ENCODE measurements at regions not wholly inside any gene's neighbourhood (a gene's known extent, or its start where the extent isn't known, plus 50 kb on each side); places are given as distances from the start of the nearest gene placed in this dataset.

- Histone ChIP-seq H3K4me3 (ENCODE audit: control extremely low read depth in 1 of 5, extremely low read depth in 1 of 5, insufficient read depth in 1 of 5, low read depth in 2 of 5, low read length in 4 of 5) (peak overlapping the region in 1 of 5 experiments; percentile 25), H2AFZ (ENCODE audit: insufficient read depth, low read depth, low read length, poor library complexity, severe bottlenecking) (peak overlapping the region; percentile 44), H3K9ac (ENCODE audit: low read length) (peak overlapping the region; percentile 10), H3K79me2 (ENCODE audit: control insufficient read depth, insufficient read depth, low read length) (no peaks in the 10 kb centered on the region), H3K36me3 (replicated peaks in 1 of 2; ENCODE audit: control extremely low read depth in 1 of 2, control insufficient read depth in 1 of 2, extremely low read depth in 1 of 2, insufficient read depth in 2 of 2, low read length in 1 of 2) (no peaks in the 10 kb centered on the region), H3K4me1 (ENCODE audit: control insufficient read depth in 2 of 2, insufficient read depth in 2 of 2, low read length in 2 of 2) (peaks cover 31 to 38% of the 10 kb centered on the region in 2 donors), H3K4me2 (replicated peaks; ENCODE audit: low read depth, low read length, poor library complexity, severe bottlenecking) (peak overlapping the region; percentile 62), H4K20me1 (ENCODE audit: control insufficient read depth, insufficient read depth, low read length, poor library complexity, severe bottlenecking) (no peaks in the 10 kb centered on the region), H3K27me3 (replicated peaks in 1 of 4; ENCODE audit: control extremely low read depth in 1 of 4, control insufficient read depth in 3 of 4, insufficient read depth in 4 of 4, low read length in 3 of 4) (no peaks in the 10 kb centered on the region), H3K27ac (ENCODE audit: low read length in 2 of 2) (no peak overlapping the region), H3K9me3 (ENCODE audit: control extremely low read depth in 1 of 3, control insufficient read depth in 2 of 3, insufficient read depth in 1 of 3, low read length in 2 of 3) (peaks cover 0 to 4% (median 0%) of the 10 kb centered on the region in 3 donors)
- Mint-ChIP-seq H3K4me1 (peaks cover 28% of the 10 kb centered on the region), H3K4me3 (peak overlapping the region; percentile 50), H3K27ac (peak overlapping the region; percentile 77), H3K9me3 (ENCODE audit: insufficient read depth) (no peaks in the 10 kb centered on the region), H3K27me3 (peaks cover 9% of the 10 kb centered on the region)
- ChIA-PET POLR2A (no interaction called here), CTCF (no interaction called here)
- intact Hi-C loops (cut with micrococcal nuclease), result no loop called here
- ATAC-seq (ENCODE audit: low read depth), result peak; percentile 62
- DNase-seq, result peak; percentile 53
- TF ChIP-seq, protein P1, sequence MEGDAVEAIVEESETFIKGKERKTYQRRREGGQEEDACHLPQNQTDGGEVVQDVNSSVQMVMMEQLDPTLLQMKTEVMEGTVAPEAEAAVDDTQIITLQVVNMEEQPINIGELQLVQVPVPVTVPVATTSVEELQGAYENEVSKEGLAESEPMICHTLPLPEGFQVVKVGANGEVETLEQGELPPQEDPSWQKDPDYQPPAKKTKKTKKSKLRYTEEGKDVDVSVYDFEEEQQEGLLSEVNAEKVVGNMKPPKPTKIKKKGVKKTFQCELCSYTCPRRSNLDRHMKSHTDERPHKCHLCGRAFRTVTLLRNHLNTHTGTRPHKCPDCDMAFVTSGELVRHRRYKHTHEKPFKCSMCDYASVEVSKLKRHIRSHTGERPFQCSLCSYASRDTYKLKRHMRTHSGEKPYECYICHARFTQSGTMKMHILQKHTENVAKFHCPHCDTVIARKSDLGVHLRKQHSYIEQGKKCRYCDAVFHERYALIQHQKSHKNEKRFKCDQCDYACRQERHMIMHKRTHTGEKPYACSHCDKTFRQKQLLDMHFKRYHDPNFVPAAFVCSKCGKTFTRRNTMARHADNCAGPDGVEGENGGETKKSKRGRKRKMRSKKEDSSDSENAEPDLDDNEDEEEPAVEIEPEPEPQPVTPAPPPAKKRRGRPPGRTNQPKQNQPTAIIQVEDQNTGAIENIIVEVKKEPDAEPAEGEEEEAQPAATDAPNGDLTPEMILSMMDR (IDR thresholded peaks at IDR 0.05), result no peak
- TF ChIP-seq EZH2 (IDR thresholded peaks at IDR 0.05; ENCODE audit: borderline replicate concordance, insufficient read depth, low read depth, low read length, poor library complexity, severe bottlenecking), result no peak
- WGBS (ENCODE audit: insufficient coverage), result 3% methylated on average over 4 of the region's 10 CpGs
These were observed 239.8 kb downstream of the HAUS1 start for GRCh38 chr18:46343931-46344372.

DNA sequence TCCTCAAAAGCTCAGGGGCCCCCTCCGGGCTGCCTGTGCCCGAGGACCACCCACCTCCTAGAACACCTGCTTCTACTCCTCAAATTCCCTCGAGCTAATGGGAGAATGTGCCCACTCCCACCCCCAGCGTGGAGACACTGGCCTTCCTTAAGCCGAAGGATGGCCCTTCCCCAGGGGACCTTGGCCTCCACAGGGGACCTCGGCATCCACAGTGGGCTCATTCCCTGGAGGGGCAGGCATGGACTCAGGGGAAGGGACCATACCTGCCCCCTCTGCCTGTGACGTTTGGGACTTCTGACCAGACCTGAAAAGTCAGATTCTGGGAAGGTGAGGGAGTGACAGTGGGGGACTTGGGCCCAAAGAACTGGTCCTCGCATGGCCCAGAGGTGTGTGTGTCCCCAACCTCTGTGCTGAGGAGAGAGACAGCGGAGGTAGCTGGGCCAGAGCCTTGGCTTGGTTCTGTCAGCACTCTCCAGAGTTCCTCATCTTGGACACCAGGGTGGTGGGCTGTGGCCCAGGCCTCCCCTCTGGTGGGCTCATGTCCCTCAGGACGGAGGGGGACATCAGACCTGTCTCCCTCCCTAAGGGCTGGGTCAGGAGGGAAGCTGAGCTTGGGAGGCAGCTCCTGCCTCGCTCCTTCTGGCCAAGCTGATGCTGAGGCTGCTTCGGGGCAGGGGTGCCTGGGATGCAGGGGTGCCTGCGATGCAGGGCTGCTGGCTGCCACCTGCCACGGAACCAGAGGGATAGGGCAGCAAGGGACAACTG is 240.4 kb downstream of the HAUS1 start:
- Histone ChIP-seq H4K20me1 (ENCODE audit: control insufficient read depth, insufficient read depth, low read length, poor library complexity, severe bottlenecking) (no peaks in the 10 kb centered on the region), H3K4me3 (ENCODE audit: control extremely low read depth in 1 of 5, extremely low read depth in 1 of 5, insufficient read depth in 1 of 5, low read depth in 2 of 5, low read length in 4 of 5) (no peak overlapping the region), H3K27me3 (replicated peaks in 1 of 4; ENCODE audit: control extremely low read depth in 1 of 4, control insufficient read depth in 3 of 4, insufficient read depth in 4 of 4, low read length in 3 of 4) (no peaks in the 10 kb centered on the region), H3K9me3 (ENCODE audit: control extremely low read depth in 1 of 3, control insufficient read depth in 2 of 3, insufficient read depth in 1 of 3, low read length in 2 of 3) (peaks cover 0 to 4% (median 0%) of the 10 kb centered on the region in 3 donors), H2AFZ (ENCODE audit: insufficient read depth, low read depth, low read length, poor library complexity, severe bottlenecking) (peak overlapping the region; percentile 44), H3K4me1 (ENCODE audit: control insufficient read depth in 2 of 2, insufficient read depth in 2 of 2, low read length in 2 of 2) (peaks cover 31 to 38% of the 10 kb centered on the region in 2 donors), H3K9ac (ENCODE audit: low read length) (peak overlapping the region; percentile 10), H3K79me2 (ENCODE audit: control insufficient read depth, insufficient read depth, low read length) (no peaks in the 10 kb centered on the region), H3K27ac (ENCODE audit: low read length in 2 of 2) (no peak overlapping the region), H3K36me3 (replicated peaks in 1 of 2; ENCODE audit: control extremely low read depth in 1 of 2, control insufficient read depth in 1 of 2, extremely low read depth in 1 of 2, insufficient read depth in 2 of 2, low read length in 1 of 2) (no peaks in the 10 kb centered on the region), H3K4me2 (replicated peaks; ENCODE audit: low read depth, low read length, poor library complexity, severe bottlenecking) (peak overlapping the region; percentile 62)
- peak overlapping the region; percentile 40 for H3K4me3 Mint-ChIP-seq
- H3K9me3 Mint-ChIP-seq (ENCODE audit: insufficient read depth), result no peaks in the 10 kb centered on the region
- intact Hi-C loops (cut with micrococcal nuclease), result no loop called here
- ChIA-PET POLR2A (no interaction called here), CTCF (no interaction called here)
- 65% methylated on average over 10 of the region's 14 CpGs for WGBS (ENCODE audit: insufficient coverage)
- H3K27me3 Mint-ChIP-seq, result peaks cover 5% of the 10 kb centered on the region
- peaks cover 28% of the 10 kb centered on the region for H3K4me1 Mint-ChIP-seq
- ATAC-seq (ENCODE audit: low read depth) (no peak), DNase-seq (no peak)
- H3K27ac Mint-ChIP-seq, result no peak overlapping the region
- TF ChIP-seq, protein P1 (IDR thresholded peaks at IDR 0.05), result no peak
- TF ChIP-seq EZH2 (IDR thresholded peaks at IDR 0.05; ENCODE audit: borderline replicate concordance, insufficient read depth, low read depth, low read length, poor library complexity, severe bottlenecking), result no peak

All from B cell (primary cell).